GM11168 (cell line): ENCODE measurements at regions not wholly inside any gene's neighbourhood (a gene's known extent, or its start where the extent isn't known, plus 50 kb on each side); places are given as distances from the start of the nearest gene placed in this dataset.
"Not testable (repeated sequence)": the region's sequence is repeated elsewhere in the genome, so short reads cannot be mapped to it uniquely, and the experiment has no call there.

Experiments
- in situ Hi-C: fragments of 300-500 bp; cut with MboI; formaldehyde crosslinking; loops from one replicate; pipeline ENCODE4 v1.12.0; 2022; ENCODE audit warnings: low sequenced_read_pairs; ENCODE audit not compliant: unreplicated experiment

- in situ Hi-C loops = no loop called here
Measured at GRCh38 chr11:13210424-13210823, 67.2 kb upstream of the BMAL1 start.

GRCh38 chr11:13214276-13214675 lies 63.3 kb upstream of the BMAL1 start:
- in situ Hi-C loops = no loop called here

GRCh38 chr11:13215149-13215548 lies 62.4 kb upstream of the BMAL1 start:
- in situ Hi-C loops = no loop called here

- in situ Hi-C loops = no loop called here
Measured at GRCh38 chr11:13216019-13216710, 61.4 kb upstream of the BMAL1 start.

- in situ Hi-C loops = no loop called here
Measured at GRCh38 chr11:13216711-13217075, 60.9 kb upstream of the BMAL1 start.

GRCh38 chr11:13218685-13219084 lies 58.9 kb upstream of the BMAL1 start:
- in situ Hi-C loops = not testable (repeated sequence)

- in situ Hi-C loops = no loop called here
Measured at GRCh38 chr11:13220148-13220547, 57.4 kb upstream of the BMAL1 start.

GRCh38 chr11:13221722-13222121 lies 55.9 kb upstream of the BMAL1 start:
- in situ Hi-C loops = no loop called here

- in situ Hi-C loops = no loop called here
Measured at GRCh38 chr11:13222285-13222684, 55.3 kb upstream of the BMAL1 start.

GRCh38 chr11:13223112-13223511 lies 54.5 kb upstream of the BMAL1 start:
- in situ Hi-C loops = no loop called here

GRCh38 chr11:13224324-13224723 lies 53.3 kb upstream of the BMAL1 start:
- in situ Hi-C loops = no loop called here

- in situ Hi-C loops = no loop called here
Measured at GRCh38 chr11:13225038-13226001, 52.3 kb upstream of the BMAL1 start.

- in situ Hi-C loops = no loop called here
Measured at GRCh38 chr11:13227676-13228255, 49.8 kb upstream of the BMAL1 start.
